ENCODE measurements at regions not wholly inside any gene's neighbourhood (a gene's known extent, or its start where the extent isn't known, plus 50 kb on each side); places are given as distances from the start of the nearest gene placed in this dataset.
"Not testable (repeated sequence)": the region's sequence is repeated elsewhere in the genome, so short reads cannot be mapped to it uniquely, and the experiment has no call there.

GRCh38 chr4:74509363-74509762 is 64.4 kb downstream of the AREG start:
- not testable (repeated sequence) for TF ChIP-seq CTCF, POLR2A (IDR thresholded peaks at IDR 0.05)

Measured in lower leg skin (tissue), 3 donors.